CD4-positive, alpha-beta T cell treated with Interleukin-12 subunit alpha and Interleukin-12 subunit beta, for 1 hour (primary cell): ENCODE measurements at regions not wholly inside any gene's neighbourhood (a gene's known extent, or its start where the extent isn't known, plus 50 kb on each side); places are given as distances from the start of the nearest gene placed in this dataset.
"Not testable (repeated sequence)": the region's sequence is repeated elsewhere in the genome, so short reads cannot be mapped to it uniquely, and the experiment has no call there.

ENCODE experiments used
- DNase-seq: peaks from one replicate; pipeline ENCODE4 v3.0.0-alpha.2; 2020

- DNase-seq, result no peak
These were observed 326.8 kb downstream of the HLX start for GRCh38 chr1:221206076-221206475.

GRCh38 chr1:221212926-221213325 is 333.7 kb downstream of the HLX start:
- no peak for DNase-seq

- no peak for DNase-seq
These were observed 337.8 kb downstream of the HLX start for GRCh38 chr1:221217029-221217428.

- no peak for DNase-seq
These were observed 344.0 kb downstream of the HLX start for GRCh38 chr1:221223281-221223680.

GRCh38 chr1:221227460-221227859 is 348.2 kb downstream of the HLX start:
- DNase-seq, result no peak

GRCh38 chr1:221227872-221228337 is 348.7 kb downstream of the HLX start:
- no peak for DNase-seq

- DNase-seq, result no peak
These were observed 349.4 kb downstream of the HLX start for GRCh38 chr1:221228594-221228993.

- DNase-seq, result no peak
These were observed 351.4 kb downstream of the HLX start for GRCh38 chr1:221230605-221231004.

GRCh38 chr1:221234791-221235190 is 355.5 kb downstream of the HLX start:
- no peak for DNase-seq

GRCh38 chr1:221237587-221237986 is 358.3 kb downstream of the HLX start:
- DNase-seq, result no peak

- DNase-seq, result no peak
These were observed 359.9 kb downstream of the HLX start for GRCh38 chr1:221239181-221239580.

GRCh38 chr1:221239792-221240191 is 360.5 kb downstream of the HLX start:
- no peak for DNase-seq

GRCh38 chr1:221240690-221241089 is 361.4 kb downstream of the HLX start:
- DNase-seq, result no peak

- DNase-seq, result no peak
These were observed 361.9 kb downstream of the HLX start for GRCh38 chr1:221241157-221241556.

GRCh38 chr1:221241592-221241991 is 362.3 kb downstream of the HLX start:
- no peak for DNase-seq

- no peak for DNase-seq
These were observed 366.8 kb downstream of the HLX start for GRCh38 chr1:221246067-221246466.

GRCh38 chr1:221246628-221247415 is 367.6 kb downstream of the HLX start:
- DNase-seq, result no peak

GRCh38 chr1:221251580-221251979 is 372.3 kb downstream of the HLX start:
- DNase-seq, result no peak

GRCh38 chr1:221254813-221255212 is 375.6 kb downstream of the HLX start:
- DNase-seq, result no peak

GRCh38 chr1:221256773-221257172 is 377.5 kb downstream of the HLX start:
- DNase-seq, result no peak

- not testable (repeated sequence) for DNase-seq
These were observed 378.3 kb downstream of the HLX start for GRCh38 chr1:221257548-221257947.

- DNase-seq, result not testable (repeated sequence)
These were observed 383.4 kb downstream of the HLX start for GRCh38 chr1:221262677-221263076.

- peak; percentile 31 for DNase-seq
These were observed 384.9 kb downstream of the HLX start for GRCh38 chr1:221263831-221264767.

- no peak for DNase-seq
These were observed 385.6 kb downstream of the HLX start for GRCh38 chr1:221264848-221265247.
